ENCODE measurements at regions not wholly inside any gene's neighbourhood (a gene's known extent, or its start where the extent isn't known, plus 50 kb on each side); places are given as distances from the start of the nearest gene placed in this dataset.

DNA sequence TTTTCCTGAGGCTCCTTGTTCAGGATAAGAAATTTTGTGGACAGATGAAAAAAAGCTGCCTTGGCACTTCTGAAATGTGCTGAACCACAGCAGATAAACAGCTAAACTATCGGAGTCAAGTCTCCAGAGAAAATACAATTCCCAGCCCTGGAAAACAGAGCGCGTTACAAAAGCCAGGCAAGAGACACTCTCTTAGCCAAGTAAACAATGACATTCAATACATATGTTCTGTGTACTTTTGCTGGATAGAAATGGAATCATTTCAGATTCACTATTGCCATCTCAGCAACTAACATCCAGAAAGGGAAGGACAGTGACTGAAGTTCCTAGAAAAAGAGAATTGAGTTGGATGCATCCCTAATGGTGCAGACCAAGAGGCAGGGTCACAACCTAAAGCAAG is 196.8 kb upstream of the NRSN1 start:
- Histone ChIP-seq H3K4me2 (ENCODE audit: extremely low read depth, insufficient read depth, low read length) (no peak overlapping the region), H4K20me1 (ENCODE audit: control insufficient read depth, extremely low read depth, insufficient read depth, low read length) (no peaks in the 10 kb centered on the region), H2AFZ (ENCODE audit: low read length) (no peak overlapping the region), H3K27ac (ENCODE audit: insufficient read depth, low read length) (no peak overlapping the region), H3K4me1 (ENCODE audit: control insufficient read depth, extremely low read depth, insufficient read depth, low read length) (no peaks in the 10 kb centered on the region), H3K27me3 (ENCODE audit: control insufficient read depth, insufficient read depth, low read length) (no peaks in the 10 kb centered on the region), H3K79me2 (ENCODE audit: control insufficient read depth, insufficient read depth, low read length) (no peaks in the 10 kb centered on the region), H3K4me3 (replicated peaks in 1 of 4; ENCODE audit: control extremely low read depth in 1 of 4, insufficient read depth in 1 of 4, low read depth in 3 of 4, low read length in 4 of 4) (no peak overlapping the region), H3K9me3 (ENCODE audit: control insufficient read depth, insufficient read depth, low read depth, low read length) (no peaks in the 10 kb centered on the region), H3K36me3 (ENCODE audit: control insufficient read depth, insufficient read depth, low read length) (no peaks in the 10 kb centered on the region), H3K9ac (ENCODE audit: insufficient read depth, low read length) (no peak overlapping the region)
- DNase-seq (ENCODE audit: low read depth in 2 of 2): no peak
- no peak for TF ChIP-seq EZH2 (IDR thresholded peaks at IDR 0.05; ENCODE audit: low read length, missing control alignments)
- TF ChIP-seq CTCF (conservative IDR thresholded peaks at IDR 0.05 in 1 of 2, IDR thresholded peaks at IDR 0.05 in 1 of 2; ENCODE audit: low read depth in 1 of 2, low read length in 2 of 2): no peak

GRCh38 chr6:23940466-23940865 is 185.5 kb upstream of the NRSN1 start:
- no peaks in the 10 kb centered on the region for H3K27me3 ChIP-seq (ENCODE audit: control insufficient read depth, insufficient read depth, low read length)
- H3K9me3 ChIP-seq (ENCODE audit: control insufficient read depth, insufficient read depth, low read depth, low read length): no peaks in the 10 kb centered on the region
- no peak for TF ChIP-seq CTCF (conservative IDR thresholded peaks at IDR 0.05 in 1 of 2, IDR thresholded peaks at IDR 0.05 in 1 of 2; ENCODE audit: low read depth in 1 of 2, low read length in 2 of 2)
- no peak for TF ChIP-seq EZH2 (IDR thresholded peaks at IDR 0.05; ENCODE audit: low read length, missing control alignments)
- H3K79me2 ChIP-seq (ENCODE audit: control insufficient read depth, insufficient read depth, low read length): no peaks in the 10 kb centered on the region
- no peaks in the 10 kb centered on the region for H4K20me1 ChIP-seq (ENCODE audit: control insufficient read depth, extremely low read depth, insufficient read depth, low read length)
- H3K36me3 ChIP-seq (ENCODE audit: control insufficient read depth, insufficient read depth, low read length): no peaks in the 10 kb centered on the region
- H3K4me2 ChIP-seq (ENCODE audit: extremely low read depth, insufficient read depth, low read length): no peak overlapping the region
- DNase-seq (ENCODE audit: low read depth in 2 of 2): peak in 1 of 2 donors; percentile 15
- H3K27ac ChIP-seq (ENCODE audit: insufficient read depth, low read length): no peak overlapping the region
- no peaks in the 10 kb centered on the region for H3K4me1 ChIP-seq (ENCODE audit: control insufficient read depth, extremely low read depth, insufficient read depth, low read length)
- H3K4me3 ChIP-seq (replicated peaks in 1 of 4; ENCODE audit: control extremely low read depth in 1 of 4, insufficient read depth in 1 of 4, low read depth in 3 of 4, low read length in 4 of 4): no peak overlapping the region
- H2AFZ ChIP-seq (ENCODE audit: low read length): no peak overlapping the region
- H3K9ac ChIP-seq (ENCODE audit: insufficient read depth, low read length): no peak overlapping the region

DNA sequence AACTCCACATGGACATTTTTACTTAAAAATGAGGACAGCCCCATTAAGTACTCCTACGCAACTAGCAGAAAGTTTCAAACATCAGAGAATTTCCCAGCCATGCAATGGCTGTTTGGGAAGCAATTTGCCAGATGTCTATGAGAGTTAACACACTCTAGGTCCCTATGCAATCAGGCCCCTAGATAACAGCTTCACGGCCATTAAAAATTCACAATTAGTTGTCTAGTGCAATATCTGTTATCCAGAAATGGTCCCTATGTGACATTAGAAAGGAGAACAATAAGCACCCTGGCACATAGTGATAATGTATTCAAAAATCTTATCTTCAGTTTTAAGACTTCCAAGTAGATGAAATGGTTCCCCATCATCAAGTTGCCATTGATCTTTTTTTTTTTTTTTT is 174.3 kb upstream of the NRSN1 start:
- Histone ChIP-seq H3K4me1 (ENCODE audit: control insufficient read depth, extremely low read depth, insufficient read depth, low read length) (no peaks in the 10 kb centered on the region), H3K9ac (ENCODE audit: insufficient read depth, low read length) (no peak overlapping the region), H3K4me2 (ENCODE audit: extremely low read depth, insufficient read depth, low read length) (no peak overlapping the region), H3K9me3 (ENCODE audit: control insufficient read depth, insufficient read depth, low read depth, low read length) (no peaks in the 10 kb centered on the region), H3K4me3 (replicated peaks in 1 of 4; ENCODE audit: control extremely low read depth in 1 of 4, insufficient read depth in 1 of 4, low read depth in 3 of 4, low read length in 4 of 4) (no peak overlapping the region), H3K79me2 (ENCODE audit: control insufficient read depth, insufficient read depth, low read length) (no peaks in the 10 kb centered on the region), H4K20me1 (ENCODE audit: control insufficient read depth, extremely low read depth, insufficient read depth, low read length) (no peaks in the 10 kb centered on the region), H3K27ac (ENCODE audit: insufficient read depth, low read length) (no peak overlapping the region), H3K27me3 (ENCODE audit: control insufficient read depth, insufficient read depth, low read length) (no peaks in the 10 kb centered on the region), H3K36me3 (ENCODE audit: control insufficient read depth, insufficient read depth, low read length) (no peaks in the 10 kb centered on the region), H2AFZ (ENCODE audit: low read length) (no peak overlapping the region)
- DNase-seq (ENCODE audit: low read depth in 2 of 2): no peak
- TF ChIP-seq CTCF (conservative IDR thresholded peaks at IDR 0.05 in 1 of 2, IDR thresholded peaks at IDR 0.05 in 1 of 2; ENCODE audit: low read depth in 1 of 2, low read length in 2 of 2) (no peak), EZH2 (IDR thresholded peaks at IDR 0.05; ENCODE audit: low read length, missing control alignments) (no peak)
